ENCODE measurements at regions not wholly inside any gene's neighbourhood (a gene's known extent, or its start where the extent isn't known, plus 50 kb on each side); places are given as distances from the start of the nearest gene placed in this dataset.

DNA sequence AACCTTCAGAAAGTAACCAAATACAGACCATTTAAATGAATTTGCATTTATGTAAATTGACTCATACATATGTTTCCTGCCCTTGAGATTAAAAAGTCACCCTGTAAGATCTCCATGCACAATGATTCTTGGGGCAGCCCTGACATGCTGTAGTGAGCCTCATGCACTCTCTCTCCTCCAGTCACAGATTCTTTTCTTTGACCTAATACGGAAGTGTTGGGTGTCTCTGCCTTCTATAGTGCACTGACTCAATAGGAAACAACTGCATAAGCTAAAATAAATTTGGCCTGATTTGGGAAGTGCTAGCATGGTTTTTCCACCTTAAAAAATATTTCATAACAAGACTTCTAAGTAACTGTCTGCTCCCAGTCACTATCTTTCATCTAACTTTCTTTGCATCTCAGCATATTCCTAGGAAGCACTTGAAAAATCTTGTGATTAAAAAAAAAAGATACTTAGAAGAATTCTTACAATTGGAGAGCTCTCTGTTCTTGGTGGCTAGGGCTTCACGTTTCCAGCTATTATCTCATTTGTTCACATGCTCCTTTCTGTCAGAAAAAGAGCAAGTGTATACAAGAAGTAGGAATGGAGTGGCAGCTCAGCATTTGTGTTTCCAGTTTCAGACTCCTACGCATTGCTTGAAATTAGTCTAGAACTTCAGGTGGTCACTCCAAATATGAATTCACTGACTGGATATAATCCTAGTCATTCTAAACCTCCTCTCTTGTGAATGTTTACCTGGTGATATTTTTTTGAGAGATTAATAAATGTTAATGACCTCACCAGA, 207.9 kb upstream of the COL8A1 start:
- no peaks in the 10 kb centered on the region for H3K9me3 Mint-ChIP-seq (ENCODE audit: unreplicated experiment)
- no peaks in the 10 kb centered on the region for H3K4me1 ChIP-seq
- H3K4me3 Mint-ChIP-seq (ENCODE audit: unreplicated experiment) = no peak overlapping the region
- H3K4me3 ChIP-seq (ENCODE audit: low read depth, low read length) = no peak overlapping the region
- intact Hi-C loops (cut with micrococcal nuclease; ENCODE audit: unreplicated experiment) = no loop called here
- ChIA-PET POLR2A (no interaction called here), CTCF (no interaction called here)
- H3K27me3 Mint-ChIP-seq (ENCODE audit: insufficient read depth, unreplicated experiment) = peaks cover 12% of the 10 kb centered on the region
- DNase-seq = no peak
- no peak for TF ChIP-seq CTCF (IDR thresholded peaks at IDR 0.05; ENCODE audit: insufficient read depth in 1 of 2, low read depth in 1 of 2, low read length in 1 of 2, severe bottlenecking in 1 of 2, unreplicated experiment in 1 of 2)
- no peaks in the 10 kb centered on the region for H3K9me3 ChIP-seq
- H3K27ac Mint-ChIP-seq (ENCODE audit: unreplicated experiment) = no peak overlapping the region
- no peaks in the 10 kb centered on the region for H3K36me3 ChIP-seq (ENCODE audit: control insufficient read depth, insufficient read depth, low read length)
- no TSS peak for BruUV-seq (replicated peaks)
- H3K36me3 Mint-ChIP-seq (ENCODE audit: insufficient read depth, unreplicated experiment) = no peaks in the 10 kb centered on the region
- no peaks in the 10 kb centered on the region for H3K4me1 Mint-ChIP-seq (ENCODE audit: low read depth, unreplicated experiment)
- H3K27me3 ChIP-seq (replicated peaks; ENCODE audit: control insufficient read depth, insufficient read depth, low read length) = no peaks in the 10 kb centered on the region

GRCh38 chr3:99429502-99429901, 208.9 kb upstream of the COL8A1 start:
- Histone ChIP-seq H3K27me3 (replicated peaks; ENCODE audit: control insufficient read depth, insufficient read depth, low read length) (no peaks in the 10 kb centered on the region), H3K36me3 (ENCODE audit: control insufficient read depth, insufficient read depth, low read length) (no peaks in the 10 kb centered on the region), H3K4me3 (ENCODE audit: low read depth, low read length) (no peak overlapping the region), H3K9me3 (no peaks in the 10 kb centered on the region), H3K4me1 (no peaks in the 10 kb centered on the region)
- intact Hi-C loops (cut with micrococcal nuclease; ENCODE audit: unreplicated experiment) = no loop called here
- H3K36me3 Mint-ChIP-seq (ENCODE audit: insufficient read depth, unreplicated experiment) = no peaks in the 10 kb centered on the region
- ChIA-PET CTCF (no interaction called here), POLR2A (no interaction called here)
- TF ChIP-seq CTCF (IDR thresholded peaks at IDR 0.05; ENCODE audit: insufficient read depth in 1 of 2, low read depth in 1 of 2, low read length in 1 of 2, severe bottlenecking in 1 of 2, unreplicated experiment in 1 of 2) = no peak
- peaks cover 9% of the 10 kb centered on the region for H3K27me3 Mint-ChIP-seq (ENCODE audit: insufficient read depth, unreplicated experiment)
- no peak overlapping the region for H3K27ac Mint-ChIP-seq (ENCODE audit: unreplicated experiment)
- no TSS peak for BruUV-seq (replicated peaks)
- no peaks in the 10 kb centered on the region for H3K4me1 Mint-ChIP-seq (ENCODE audit: low read depth, unreplicated experiment)
- H3K9me3 Mint-ChIP-seq (ENCODE audit: unreplicated experiment) = no peaks in the 10 kb centered on the region
- DNase-seq = no peak
- no peak overlapping the region for H3K4me3 Mint-ChIP-seq (ENCODE audit: unreplicated experiment)

DNA sequence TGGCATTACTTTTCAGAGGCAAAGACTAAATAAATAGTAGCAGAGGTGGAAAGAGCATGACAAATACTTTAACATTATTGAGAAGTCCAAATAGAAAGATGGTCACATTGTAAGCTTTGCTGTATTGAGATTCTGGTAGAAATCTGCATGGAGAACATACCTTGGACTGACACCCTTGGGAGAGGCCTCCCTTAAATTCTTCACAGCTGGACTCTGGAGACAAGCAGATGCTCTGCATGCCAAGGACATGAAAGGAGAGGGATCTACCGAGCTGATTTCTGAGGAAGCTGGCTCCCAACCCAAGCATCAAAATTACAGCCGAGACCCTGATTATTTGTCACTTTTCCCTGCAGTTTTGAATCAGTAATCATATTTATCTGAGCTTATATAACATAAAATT, 212.5 kb upstream of the COL8A1 start:
- H3K27me3 ChIP-seq (replicated peaks; ENCODE audit: control insufficient read depth, insufficient read depth, low read length) = no peaks in the 10 kb centered on the region
- Mint-ChIP-seq H3K27me3 (ENCODE audit: insufficient read depth, unreplicated experiment) (peaks cover 4% of the 10 kb centered on the region), H3K36me3 (ENCODE audit: insufficient read depth, unreplicated experiment) (no peaks in the 10 kb centered on the region), H3K4me1 (ENCODE audit: low read depth, unreplicated experiment) (no peaks in the 10 kb centered on the region), H3K4me3 (ENCODE audit: unreplicated experiment) (no peak overlapping the region), H3K9me3 (ENCODE audit: unreplicated experiment) (no peaks in the 10 kb centered on the region), H3K27ac (ENCODE audit: unreplicated experiment) (no peak overlapping the region)
- CTCF ChIA-PET = no interaction called here
- H3K4me3 ChIP-seq (ENCODE audit: low read depth, low read length) = no peak overlapping the region
- H3K36me3 ChIP-seq (ENCODE audit: control insufficient read depth, insufficient read depth, low read length) = no peaks in the 10 kb centered on the region
- H3K4me1 ChIP-seq = no peaks in the 10 kb centered on the region
- H3K9me3 ChIP-seq = no peaks in the 10 kb centered on the region
- DNase-seq = no peak
- intact Hi-C loops (cut with micrococcal nuclease; ENCODE audit: unreplicated experiment) = no loop called here
- TF ChIP-seq CTCF (IDR thresholded peaks at IDR 0.05; ENCODE audit: insufficient read depth in 1 of 2, low read depth in 1 of 2, low read length in 1 of 2, severe bottlenecking in 1 of 2, unreplicated experiment in 1 of 2) = no peak
- BruUV-seq (replicated peaks) = no TSS peak
- POLR2A ChIA-PET = no interaction called here

Measured in Caco-2 (cell line).